ENCODE measurements at regions not wholly inside any gene's neighbourhood (a gene's known extent, or its start where the extent isn't known, plus 50 kb on each side); places are given as distances from the start of the nearest gene placed in this dataset.

DNA sequence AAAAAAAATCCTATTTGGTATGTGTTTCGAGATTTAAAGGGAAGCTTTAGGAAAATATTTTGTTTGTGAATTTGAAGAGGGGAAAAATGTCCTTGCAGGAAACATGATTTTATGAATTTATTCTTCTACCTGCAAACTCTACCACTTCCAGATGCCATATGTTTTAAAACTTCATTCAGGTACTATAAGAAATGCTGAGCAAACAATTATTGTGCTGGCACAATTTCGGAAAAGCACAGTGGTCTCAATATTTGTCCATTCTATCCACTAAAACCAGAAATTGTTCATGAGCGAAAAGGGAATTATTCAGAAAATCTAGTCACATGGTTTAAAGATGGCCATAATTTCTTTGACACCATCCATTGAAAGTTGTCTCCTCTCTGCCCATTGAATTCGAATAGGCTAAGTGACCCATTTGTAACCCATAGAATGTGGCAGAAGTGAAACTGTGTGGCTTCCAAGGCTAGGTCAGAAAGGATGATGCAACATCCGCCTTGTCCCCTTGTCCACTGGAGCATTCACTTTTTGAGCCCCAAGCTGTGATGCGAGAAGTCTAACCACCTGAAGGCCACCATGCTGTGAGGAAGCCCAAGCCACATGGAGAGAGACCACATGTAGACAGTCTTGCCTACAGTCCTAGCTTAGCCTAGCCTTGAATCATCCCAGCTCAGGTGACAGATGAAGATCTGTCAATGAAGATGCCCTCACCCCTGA is 189.8 kb upstream of the PRKCQ start:
- DNase-seq (ENCODE audit: low spot score): peak; percentile 58

DNA sequence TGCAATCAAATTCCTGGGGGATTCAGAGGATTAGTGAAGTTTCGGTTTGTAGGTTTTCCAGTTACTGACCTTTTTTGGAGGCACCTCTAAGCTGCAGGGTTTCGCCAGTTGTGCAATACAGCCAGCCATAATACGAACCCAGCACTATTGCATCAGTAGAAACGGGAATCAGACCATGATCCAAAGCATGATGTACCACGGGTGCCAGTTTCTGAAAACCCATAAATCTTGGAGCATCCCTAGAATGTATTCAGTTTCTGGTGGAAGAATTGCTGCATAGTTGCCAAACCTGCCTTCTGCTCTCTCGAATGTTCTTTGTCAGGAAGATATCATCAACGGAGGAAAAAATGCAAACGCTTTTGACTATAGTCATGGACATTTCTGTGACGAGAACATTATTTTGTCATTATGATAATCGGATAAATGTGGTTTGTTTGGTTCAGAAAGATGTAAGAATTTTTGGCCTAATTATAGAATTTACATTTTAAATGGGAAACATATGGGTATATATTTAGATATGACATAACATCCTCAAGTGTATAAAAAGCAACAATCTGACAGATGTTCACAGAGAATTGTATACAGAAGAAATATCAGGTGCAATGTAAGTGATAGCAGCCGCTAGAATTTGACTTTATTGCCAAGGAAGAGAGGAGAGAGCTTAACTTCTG is 186.2 kb upstream of the PRKCQ start:
- no peak for DNase-seq (ENCODE audit: low spot score)

DNA sequence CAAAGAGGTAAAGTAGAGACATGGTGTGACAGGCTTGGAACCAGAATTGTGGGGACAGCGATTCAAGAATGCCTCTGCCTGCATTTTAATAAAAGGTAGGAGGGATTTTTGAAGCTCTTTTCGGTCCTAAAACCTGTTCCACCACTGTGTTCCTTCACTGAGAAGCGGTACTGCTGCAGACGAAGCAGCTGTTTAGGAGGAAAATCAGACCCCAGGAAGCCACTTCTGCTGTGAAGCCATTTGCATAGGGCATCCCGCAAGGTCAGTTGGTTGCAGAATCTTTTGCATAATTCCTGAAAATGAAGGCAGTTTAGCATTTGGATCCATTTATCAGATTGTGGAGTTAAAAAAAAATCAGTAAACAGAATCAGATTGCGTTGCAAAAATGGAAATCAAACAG is 183.3 kb upstream of the PRKCQ start:
- DNase-seq (ENCODE audit: low spot score): no peak

DNA sequence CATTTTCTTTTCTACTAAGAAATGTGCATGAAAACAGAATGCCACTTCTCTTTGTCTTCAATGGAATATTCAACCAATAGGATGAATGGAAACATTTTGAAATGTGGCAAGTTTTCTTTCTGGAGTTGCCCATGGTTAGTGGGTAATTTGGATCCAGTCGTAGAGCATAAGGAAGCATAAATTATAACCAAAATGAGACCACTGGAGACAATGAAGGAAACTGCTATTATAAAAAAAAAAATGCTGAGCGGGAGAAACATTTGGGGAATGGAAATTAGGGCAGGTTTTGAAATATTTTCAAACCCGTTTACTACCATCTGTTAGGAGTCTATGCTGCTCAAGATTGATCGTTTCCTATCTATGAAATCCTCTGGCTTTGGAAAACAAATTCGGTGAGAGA is 182.9 kb upstream of the PRKCQ start:
- no peak for DNase-seq (ENCODE audit: low spot score)

DNA sequence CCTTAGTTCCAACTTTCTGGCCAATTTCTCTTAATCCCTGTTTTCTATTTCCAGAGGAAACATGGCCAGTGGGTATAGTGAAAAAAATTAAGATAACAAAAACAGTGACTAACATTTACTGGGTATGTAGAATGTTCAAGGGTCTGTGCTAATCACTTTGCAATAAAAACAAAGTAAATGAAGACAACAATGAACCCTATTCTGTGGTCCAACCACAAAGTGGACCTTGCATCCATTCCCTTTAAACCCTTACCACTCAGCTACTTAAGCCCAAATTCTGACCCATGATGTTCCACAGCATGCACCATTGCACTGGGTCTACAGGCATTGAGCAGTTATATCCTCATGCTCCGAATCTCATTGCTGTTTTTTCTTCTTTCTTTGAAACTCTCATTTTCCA is 179.9 kb upstream of the PRKCQ start:
- DNase-seq (ENCODE audit: low spot score): no peak

DNA sequence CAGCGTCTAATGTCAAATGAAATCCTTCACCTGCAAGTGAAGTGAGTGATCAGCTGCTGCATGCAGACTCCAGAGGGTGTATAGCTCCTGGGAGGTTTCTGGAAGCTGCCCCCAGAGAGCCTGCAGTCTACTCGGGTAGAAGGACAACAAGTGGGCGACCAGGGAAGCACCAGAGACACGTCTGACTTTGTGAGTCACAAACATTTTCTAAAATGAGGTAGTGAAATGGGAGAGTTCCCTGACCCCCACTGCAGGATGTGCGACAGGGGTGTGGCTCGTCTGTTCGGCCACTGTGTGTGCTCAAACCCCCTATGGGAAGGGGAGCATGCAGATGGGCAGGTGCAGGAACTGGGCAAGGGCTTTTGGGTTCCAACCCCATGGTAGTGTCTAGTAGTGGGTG is 177.1 kb upstream of the PRKCQ start:
- no peak for DNase-seq (ENCODE audit: low spot score)

DNA sequence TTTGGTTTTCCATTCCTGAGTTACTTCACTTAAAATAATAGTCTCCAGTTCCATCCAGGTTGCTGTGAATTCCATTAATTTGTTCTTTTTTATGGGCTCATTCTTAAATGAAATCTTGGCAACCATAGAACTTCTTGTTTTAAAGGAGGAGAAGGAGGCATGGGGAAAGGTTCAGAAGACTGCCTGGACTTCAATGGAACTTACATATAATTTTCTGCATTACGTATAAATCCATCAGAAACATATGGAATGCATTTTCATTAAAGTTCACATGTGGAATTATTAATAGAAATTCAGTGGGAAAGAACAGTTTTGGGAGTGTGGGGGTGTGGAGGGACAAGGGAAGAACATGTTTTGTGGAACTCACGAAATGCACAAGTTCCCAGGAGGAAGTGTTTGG is 176.6 kb upstream of the PRKCQ start:
- DNase-seq (ENCODE audit: low spot score): no peak

DNA sequence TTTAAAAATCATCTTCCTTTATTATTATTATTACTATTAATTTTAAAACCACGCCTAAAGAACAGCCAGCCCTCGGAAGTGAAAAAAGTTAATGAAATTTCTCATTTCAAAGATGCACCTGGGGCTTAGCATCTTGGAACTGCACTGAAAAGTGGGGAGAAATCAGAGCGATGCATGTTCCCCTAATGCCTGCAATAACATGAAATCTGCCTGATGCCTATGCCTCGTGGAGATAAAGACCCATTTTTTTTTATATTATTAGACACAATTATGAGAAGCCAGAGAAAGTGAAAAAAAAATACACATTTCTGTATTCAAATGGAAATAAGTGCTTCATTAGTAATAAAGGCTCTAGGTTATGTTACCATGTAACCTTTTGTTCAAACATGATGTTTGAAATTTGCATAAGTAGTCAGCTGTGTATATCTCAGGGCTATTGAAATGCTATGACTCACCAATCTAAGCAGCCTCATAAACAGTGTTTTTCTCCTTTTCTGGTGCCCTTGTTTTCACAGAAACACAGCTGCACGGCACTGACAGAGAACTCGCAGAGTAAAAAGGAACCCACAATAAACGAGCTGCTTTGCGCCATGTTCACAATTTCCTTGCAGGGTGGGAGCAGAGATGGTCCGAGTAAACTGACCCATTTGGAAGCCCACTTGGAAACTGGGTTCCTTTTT is 175.8 kb upstream of the PRKCQ start:
- peak; percentile 44 for DNase-seq (ENCODE audit: low spot score)

DNA sequence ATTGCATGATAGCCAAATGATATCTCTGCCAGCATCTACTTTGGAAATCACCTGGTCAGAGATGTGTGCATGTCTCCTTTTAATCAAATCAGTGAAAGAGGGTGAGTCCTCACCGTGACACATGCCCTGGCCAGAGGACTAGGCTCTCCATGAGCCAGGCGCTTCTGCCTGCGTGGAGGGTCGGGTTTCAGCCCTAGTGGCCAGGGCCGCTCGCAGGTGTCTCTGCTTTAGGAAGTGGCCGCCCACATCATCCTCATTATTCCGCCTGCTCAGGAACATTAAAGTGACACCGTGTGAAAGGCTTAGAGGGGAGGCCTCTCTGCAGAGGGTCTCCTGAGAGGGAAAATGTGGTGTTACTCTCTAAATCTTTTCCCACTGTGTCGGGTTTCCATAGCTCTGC is 173.6 kb upstream of the PRKCQ start:
- no peak for DNase-seq (ENCODE audit: low spot score)

DNA sequence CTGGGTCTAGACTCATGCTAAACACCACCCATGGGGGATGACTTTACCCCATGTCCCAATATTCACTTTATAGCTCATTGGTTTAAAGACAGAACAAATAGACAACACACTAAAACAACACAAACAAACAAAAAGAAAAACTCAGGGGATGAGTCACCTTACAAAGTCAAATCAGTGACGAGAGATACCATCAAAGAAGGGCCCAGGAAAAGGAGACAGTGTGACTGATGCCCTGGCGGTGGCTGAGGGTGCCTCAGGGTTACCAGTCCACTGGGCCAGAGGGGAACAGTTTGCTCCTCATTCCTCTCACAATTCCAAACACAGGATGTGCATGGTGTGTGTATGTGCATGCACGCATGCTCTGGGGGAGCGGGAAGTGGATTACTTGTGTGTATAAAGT is 171.3 kb upstream of the PRKCQ start:
- DNase-seq (ENCODE audit: low spot score): no peak

DNA sequence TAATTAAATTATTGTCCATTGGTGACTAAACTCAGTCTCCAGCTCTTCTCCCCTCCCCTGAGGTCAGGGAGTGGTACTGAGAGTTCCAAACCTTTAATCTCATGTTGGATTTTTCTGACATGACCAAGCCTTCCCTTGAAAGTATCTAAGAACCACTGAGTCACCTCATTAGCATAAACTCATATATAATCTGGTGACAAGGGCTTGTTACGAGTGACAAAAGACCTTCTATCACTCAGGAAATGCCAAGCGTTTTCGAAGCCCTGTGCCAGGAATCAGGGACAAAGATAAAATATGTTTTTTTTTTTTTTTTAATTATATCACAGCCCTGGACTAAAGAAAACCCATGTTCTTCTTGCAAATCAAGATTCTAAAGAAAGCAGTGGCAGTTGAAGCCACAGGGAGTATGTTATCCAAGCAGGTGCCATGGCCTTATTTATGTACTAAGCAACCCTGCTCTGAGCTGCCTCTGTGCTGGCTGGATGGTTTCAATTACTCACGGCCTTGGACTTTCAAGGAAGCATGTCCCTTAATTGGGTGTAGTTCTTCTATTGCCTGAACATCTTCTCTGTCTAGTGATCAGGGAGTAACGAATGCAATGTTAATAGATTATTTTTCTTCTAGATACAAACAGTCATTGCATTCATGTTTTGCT is 169.0 kb upstream of the PRKCQ start:
- no peak for DNase-seq (ENCODE audit: low spot score)

DNA sequence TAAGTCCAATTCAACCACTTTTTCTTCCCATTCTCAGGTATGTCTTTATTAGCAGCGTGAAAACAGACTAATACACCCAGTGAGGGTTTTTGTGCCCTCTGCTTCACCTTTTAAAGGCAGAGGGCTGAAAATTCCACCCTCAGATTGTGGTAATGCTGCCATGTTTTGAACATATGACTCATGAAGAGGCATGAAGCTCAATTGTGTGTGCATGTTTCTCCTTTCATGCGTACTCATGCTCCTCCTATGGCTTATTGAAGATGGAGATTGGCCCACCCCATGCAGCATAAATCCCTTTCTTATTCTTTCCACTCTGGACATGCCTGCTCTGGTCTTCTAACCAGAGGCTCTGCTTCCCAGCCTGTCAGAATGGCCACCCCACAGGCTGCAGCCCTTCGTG is 168.0 kb upstream of the PRKCQ start:
- no peak for DNase-seq (ENCODE audit: low spot score)

DNA sequence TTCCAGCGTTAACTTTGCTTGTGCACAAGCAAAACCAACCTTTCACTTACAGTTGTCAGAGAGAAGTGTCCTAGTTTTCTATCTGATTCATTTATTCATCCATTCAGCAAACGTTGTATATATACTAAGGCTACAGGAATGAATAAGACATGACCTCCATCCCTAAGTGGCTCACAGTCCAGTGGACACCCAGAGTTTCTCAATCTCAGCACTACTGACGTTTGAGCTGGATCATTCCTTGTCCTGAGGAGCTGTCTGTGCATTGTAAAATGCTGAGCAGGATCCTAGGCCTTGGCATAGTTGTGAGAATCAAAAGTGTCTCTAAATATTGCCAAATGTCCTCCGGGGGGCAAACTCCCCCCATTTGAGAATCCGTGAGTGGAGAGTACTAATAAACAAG is 166.7 kb upstream of the PRKCQ start:
- no peak for DNase-seq (ENCODE audit: low spot score)

DNA sequence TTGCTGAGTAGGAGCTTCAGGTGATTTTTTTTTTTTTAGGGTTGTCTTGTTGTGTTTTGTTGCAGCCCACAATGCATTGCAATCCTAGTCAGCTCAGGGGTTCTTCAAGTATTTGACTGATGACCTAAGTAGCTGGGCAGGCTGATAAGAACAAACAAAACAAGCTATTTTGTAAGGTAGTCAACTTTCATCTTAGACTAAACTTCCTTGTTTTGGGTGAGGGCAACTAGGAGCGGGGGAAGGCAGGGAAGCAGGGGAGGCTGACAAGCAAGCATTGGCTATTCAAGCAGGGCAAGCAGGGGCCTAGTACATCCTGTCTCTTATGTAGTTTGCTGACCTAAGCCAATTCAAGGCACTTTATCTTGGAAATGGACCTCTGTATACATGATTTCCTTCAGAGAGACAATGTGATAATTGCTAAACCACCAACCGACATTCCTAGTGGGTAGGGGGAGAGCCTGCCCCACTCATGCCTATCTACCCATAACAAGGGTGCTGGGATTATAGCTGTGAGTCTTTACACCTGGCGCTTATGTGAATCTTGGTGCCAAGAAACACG is 163.3 kb upstream of the PRKCQ start:
- DNase-seq (ENCODE audit: low spot score): no peak

DNA sequence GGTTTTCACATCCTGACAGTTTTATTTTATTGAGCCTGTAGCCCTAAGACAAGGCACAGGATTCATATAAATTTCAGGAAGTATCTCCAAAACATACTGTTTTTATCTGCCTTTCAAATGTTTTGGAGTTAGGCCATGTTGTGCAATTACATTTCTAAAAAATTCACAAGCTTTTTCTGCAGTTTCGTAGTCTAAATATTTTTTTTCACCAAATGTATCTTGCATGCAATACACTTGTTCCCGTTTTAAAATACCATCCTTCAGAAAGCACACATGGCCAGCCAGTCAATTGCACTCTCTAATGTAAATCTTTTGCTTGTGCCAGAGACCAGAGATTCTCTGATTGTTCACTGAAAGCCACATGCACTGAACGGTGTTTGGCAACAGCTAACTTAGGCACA is 161.5 kb upstream of the PRKCQ start:
- no peak for DNase-seq (ENCODE audit: low spot score)

DNA sequence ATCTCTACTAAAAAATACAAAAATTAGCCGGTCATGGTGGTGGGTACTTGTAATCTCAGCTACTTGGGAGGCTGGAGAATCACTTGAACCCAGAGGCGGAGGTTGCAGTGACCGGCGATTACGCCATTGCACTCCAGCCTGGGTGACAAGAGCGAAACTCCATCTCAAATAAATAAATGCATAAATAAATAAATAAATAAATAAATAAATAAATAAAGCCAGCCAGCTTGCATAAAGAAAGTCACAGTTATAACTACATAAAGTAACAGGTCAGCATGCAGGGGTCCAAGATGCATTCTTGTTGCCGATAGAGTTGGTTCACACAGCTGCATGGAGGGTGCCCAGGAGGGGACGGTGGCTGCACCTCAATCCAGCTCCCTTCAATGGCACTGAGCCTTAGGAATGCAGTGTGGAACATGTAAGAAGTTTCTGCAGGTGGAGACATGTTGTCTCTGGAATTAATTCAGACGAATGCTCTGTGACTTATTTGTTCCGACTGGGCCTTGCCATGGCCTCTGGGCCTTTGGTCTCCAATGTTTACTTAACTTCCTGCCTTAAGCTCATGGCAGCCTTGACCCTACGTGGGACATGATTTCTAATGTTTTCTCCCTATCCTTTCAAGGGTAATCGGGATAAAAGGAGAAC is 159.6 kb upstream of the PRKCQ start:
- no peak for DNase-seq (ENCODE audit: low spot score)

DNA sequence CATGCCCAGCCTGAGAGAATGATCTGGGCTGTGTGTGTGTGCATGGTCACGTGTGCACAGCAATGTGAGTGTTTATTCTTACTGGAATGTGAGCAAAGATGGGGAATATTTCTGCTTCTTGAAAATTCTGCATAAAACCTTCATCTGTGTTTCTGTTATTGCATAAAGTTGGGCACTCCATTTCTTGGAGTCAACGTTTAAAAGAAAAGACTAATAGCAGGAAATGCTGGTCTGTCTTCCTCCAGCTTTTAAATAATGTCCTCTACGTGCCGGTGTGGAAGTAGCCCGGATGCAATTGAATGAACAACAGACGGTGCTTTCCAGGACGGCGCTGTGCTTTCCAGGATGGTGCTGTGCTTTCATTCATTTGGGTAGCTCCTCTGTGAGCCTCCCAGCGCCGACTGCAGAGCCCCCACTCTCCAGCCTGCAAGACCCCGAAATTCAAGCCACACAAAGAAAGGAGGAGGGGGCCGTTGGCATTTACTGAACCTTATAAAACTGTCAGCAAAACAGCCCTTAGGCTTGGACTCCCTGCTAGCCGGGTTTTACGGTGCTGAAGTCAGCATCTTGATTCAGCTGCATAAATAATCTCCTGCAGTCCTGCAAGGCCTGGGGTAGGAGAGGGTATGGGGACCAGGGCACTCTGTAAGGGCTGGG is 158.2 kb upstream of the PRKCQ start:
- DNase-seq (ENCODE audit: low spot score): no peak

DNA sequence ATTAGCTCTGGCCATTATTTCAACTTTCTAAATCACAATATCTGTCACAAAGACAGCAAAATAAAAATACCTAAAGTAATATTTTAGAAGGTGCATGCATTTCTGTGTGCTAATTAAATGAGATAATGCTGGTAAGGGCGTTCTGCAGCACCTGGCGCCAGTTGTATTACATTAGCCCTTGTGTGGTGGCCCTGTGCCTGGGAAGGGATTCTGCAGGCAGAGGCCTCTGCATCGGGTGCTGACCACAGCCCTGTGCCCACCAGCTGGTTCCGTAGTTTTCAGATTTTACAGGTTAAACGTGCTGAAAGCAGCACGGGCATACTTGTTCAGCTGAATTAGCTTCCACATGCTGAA is 157.7 kb upstream of the PRKCQ start:
- no peak for DNase-seq (ENCODE audit: low spot score)

DNA sequence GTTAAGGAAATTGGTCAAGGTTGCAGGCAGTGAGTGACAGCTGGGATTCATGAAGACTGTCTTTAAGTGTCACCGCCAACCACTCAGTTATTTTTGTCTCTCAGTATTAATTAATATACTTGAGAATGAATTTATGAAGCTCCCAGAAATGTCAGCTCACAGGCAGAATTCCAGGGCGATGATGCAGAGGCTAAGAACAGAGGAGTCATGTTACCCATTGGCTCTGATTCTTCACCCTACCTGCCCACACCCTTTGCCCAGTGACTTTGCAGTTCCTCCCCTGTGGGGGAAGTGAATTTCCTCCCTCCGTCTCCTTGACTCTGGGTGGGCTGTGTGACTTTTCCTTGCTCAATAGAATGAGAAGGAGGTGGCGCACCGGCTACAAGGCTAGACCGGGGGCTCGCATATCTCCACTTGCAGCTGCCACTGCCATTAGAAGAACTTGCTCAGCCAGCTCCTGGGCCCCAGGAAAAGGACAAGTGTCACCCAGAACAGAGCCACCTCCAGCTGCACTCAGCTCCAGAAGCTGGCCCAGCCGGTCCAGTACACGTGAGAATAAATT is 157.1 kb upstream of the PRKCQ start:
- no peak for DNase-seq (ENCODE audit: low spot score)

DNA sequence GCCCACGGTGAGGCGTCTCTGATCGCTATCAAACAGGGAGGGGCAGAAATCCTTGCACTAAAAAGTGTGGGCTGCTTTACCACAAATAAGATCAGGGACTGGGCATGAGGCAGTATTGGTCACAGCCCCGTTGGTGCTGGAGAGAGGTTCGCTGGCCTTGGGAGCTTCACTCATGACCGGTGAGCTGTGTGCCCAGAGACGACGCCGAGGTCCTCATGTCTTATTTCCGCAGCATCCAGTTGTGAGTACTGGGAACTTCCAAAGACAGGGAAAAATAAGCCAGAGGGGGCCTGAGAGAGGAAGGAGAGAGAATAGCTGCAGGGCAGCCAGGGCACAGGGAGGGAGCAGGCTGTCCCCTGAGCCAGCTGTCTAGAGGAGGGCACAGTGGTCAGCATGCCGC is 154.2 kb upstream of the PRKCQ start:
- no peak for DNase-seq (ENCODE audit: low spot score)

DNA sequence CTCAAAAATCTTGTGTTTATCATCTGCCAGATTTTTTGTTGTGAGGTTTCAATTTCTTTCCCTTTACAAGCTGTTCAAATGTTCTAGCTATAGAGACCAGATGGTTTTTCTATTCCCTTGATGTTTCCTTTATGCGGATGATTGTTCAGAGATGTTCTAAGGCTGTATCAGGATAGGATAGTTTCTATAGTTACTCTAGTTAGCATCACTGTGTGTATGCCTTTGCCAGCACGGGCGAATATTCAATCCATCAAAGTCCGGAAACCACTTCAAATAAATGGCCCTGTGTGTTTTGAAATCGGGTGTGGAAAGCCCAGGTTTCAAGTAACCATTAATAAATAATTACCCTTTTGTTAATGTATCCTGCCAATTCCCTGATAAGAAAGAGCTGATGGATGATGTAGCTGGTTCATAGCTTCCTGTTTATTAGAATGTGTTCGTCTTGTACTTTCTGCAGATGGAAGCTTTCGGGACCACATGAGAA is 149.8 kb upstream of the PRKCQ start:
- DNase-seq (ENCODE audit: low spot score): no peak

Data from NAMALWA (cell line).